Endothelial cell of umbilical vein (primary cell): ENCODE measurements at regions not wholly inside any gene's neighbourhood (a gene's known extent, or its start where the extent isn't known, plus 50 kb on each side); places are given as distances from the start of the nearest gene placed in this dataset.

Experiments
- BruUV-seq: library from RNA; stranded (reverse); fragments of 400-500 nt; replicated peaks from 2 replicates; lab custom pipeline; 2021; lab: Mats Ljungman, UMichigan
- CTCF ChIA-PET: fragments of 300-600, 350-600 bp; sonication (Branson Sonifier 250); formaldehyde crosslinking; loops from one replicate; lab custom pipeline; 2021; ENCODE audit warnings: antibody characterized with exemption, inconsistent platforms; lab: Charles Lee
- POLR2A ChIA-PET: fragments of 300-600, 350-600 bp; sonication (Branson Sonifier 250); formaldehyde crosslinking; loops from one replicate; lab custom pipeline; 2021; ENCODE audit warnings: antibody characterized with exemption, inconsistent platforms; lab: Charles Lee
- DNase-seq: peaks from one replicate; pipeline ENCODE4 v3.0.0-alpha.2; 2011; ENCODE audit warnings: low read depth, low spot score
- FAIRE-seq: peaks from 2 replicates; lab custom pipeline; 2011; peaks lifted over from hg19 to GRCh38; lab: Jason Lieb, UNC
- H2AFZ ChIP-seq: 2 replicates; pipeline ENCODE4 v1.6.0; 2012; ENCODE audit warnings: low read depth, low read length, control low read depth, inconsistent platforms
- H3K27ac ChIP-seq: 2 replicates; pipeline ENCODE4 v1.5.1; 2011; ENCODE audit warnings: low read depth, mild to moderate bottlenecking, control low read depth, low read length, moderate library complexity; ENCODE audit not compliant: insufficient read depth
- H3K27me3 ChIP-seq, 2 experiments: 2 replicates each; pipeline versions ENCODE4 v1.6.0 to v1.6.1; 2011; ENCODE audit warnings: low read length in 2 of 2, mixed read lengths in 1 of 2; ENCODE audit not compliant: control insufficient read depth in 2 of 2, insufficient read depth in 2 of 2
- H3K36me3 ChIP-seq, 2 experiments: 2 replicates in 1 of 2; 3 replicates in 1 of 2; pipeline ENCODE4 v1.5.1; 2011; ENCODE audit warnings: low read length in 2 of 2, mild to moderate bottlenecking in 1 of 2, moderate library complexity in 1 of 2; ENCODE audit not compliant: control insufficient read depth in 2 of 2, insufficient read depth in 2 of 2; ENCODE audit errors: extremely low read depth in 1 of 2
- H3K4me1 ChIP-seq: 3 replicates; pipeline ENCODE4 v1.5.1; 2011; ENCODE audit warnings: mild to moderate bottlenecking, low read length; ENCODE audit not compliant: control insufficient read depth, insufficient read depth; ENCODE audit errors: extremely low read depth
- H3K4me2 ChIP-seq: 2 replicates; pipeline ENCODE4 v1.6.1; 2011; ENCODE audit warnings: low read length, control low read depth, mixed read lengths; ENCODE audit not compliant: insufficient read depth
- H3K4me3 ChIP-seq, 3 experiments: fragments of 200-600 bp in 1 of 3; sonication (generic), shearing (Covaris generic) in 1 of 3; replicated peaks in 1 of 3; 2 replicates each; pipeline ENCODE4 v1.5.1; 2011 to 2016; ENCODE audit warnings: control low read depth in 3 of 3, low read length in 3 of 3, mild to moderate bottlenecking in 2 of 3, inconsistent platforms in 1 of 3, low read depth in 1 of 3, moderate library complexity in 1 of 3; ENCODE audit not compliant: insufficient read depth in 1 of 3
- H3K79me2 ChIP-seq: 2 replicates; pipeline ENCODE4 v1.6.0; 2012; ENCODE audit warnings: low read length, inconsistent platforms; ENCODE audit not compliant: control insufficient read depth, insufficient read depth
- H3K9ac ChIP-seq: replicated peaks from 2 replicates; pipeline ENCODE3; 2011; ENCODE audit warnings: low read length, control low read depth; ENCODE audit not compliant: insufficient read depth; ENCODE audit errors: extremely low read depth
- H3K9me1 ChIP-seq: replicated peaks from 3 replicates; pipeline ENCODE4 v1.6.0; 2011; ENCODE audit warnings: mild to moderate bottlenecking, low read length; ENCODE audit not compliant: control insufficient read depth, insufficient read depth; ENCODE audit errors: extremely low read depth
- H3K9me3 ChIP-seq: replicated peaks from 2 replicates; pipeline ENCODE4 v1.5.1; 2012; ENCODE audit warnings: low read length, inconsistent platforms; ENCODE audit not compliant: control insufficient read depth, insufficient read depth
- H4K20me1 ChIP-seq: replicated peaks from 2 replicates; pipeline ENCODE3; 2011; ENCODE audit warnings: mild to moderate bottlenecking, low read length; ENCODE audit not compliant: control insufficient read depth, insufficient read depth; ENCODE audit errors: extremely low read depth
- EZH2 ChIP-seq: IDR thresholded peaks from 2 replicates; pipeline ENCODE4 v1.6.1; 2012; ENCODE audit warnings: borderline replicate concordance, low read depth, mild to moderate bottlenecking, moderate library complexity, low read length, inconsistent platforms; ENCODE audit not compliant: severe bottlenecking
- FOS ChIP-seq: IDR thresholded peaks from 2 replicates; pipeline ENCODE4 v1.6.1; 2011; ENCODE audit warnings: mild to moderate bottlenecking, low read length, moderate library complexity, borderline replicate concordance; ENCODE audit not compliant: insufficient read depth
- GATA2 ChIP-seq: IDR thresholded peaks from 2 replicates; pipeline ENCODE4 v1.7.0; 2011; ENCODE audit warnings: low read depth, mild to moderate bottlenecking, moderate library complexity, mixed read lengths, low read length; ENCODE audit not compliant: insufficient read length, insufficient read depth
- JUN ChIP-seq: IDR thresholded peaks from 2 replicates; pipeline ENCODE4 v1.6.1; 2011; ENCODE audit warnings: borderline replicate concordance, low read depth; ENCODE audit not compliant: insufficient read length, insufficient read depth
- MYC ChIP-seq: IDR thresholded peaks from one replicate; pipeline ENCODE4 v1.6.1; 2011; ENCODE audit warnings: mild to moderate bottlenecking, low read depth, low read length
- POLR2A ChIP-seq: IDR thresholded peaks from 2 replicates; pipeline ENCODE4 v1.6.1; 2012; ENCODE audit warnings: low read depth, mild to moderate bottlenecking, control low read depth, low read length
- POLR2AphosphoS5 ChIP-seq: IDR thresholded peaks from 2 replicates; pipeline ENCODE4 v1.6.1; 2012; ENCODE audit warnings: low read depth, mild to moderate bottlenecking, control low read depth, low read length, moderate library complexity; ENCODE audit not compliant: insufficient read depth
- dilution Hi-C: fragments of 300-500 bp; cut with MboI; formaldehyde crosslinking; loops from one replicate; pipeline ENCODE4 v1.15.0; 2019; ENCODE audit warnings: low sequenced_read_pairs; ENCODE audit not compliant: extremely low pct_ligation_motif_present
- intact Hi-C: fragments of 100-400 bp; cut with micrococcal nuclease; formaldehyde crosslinking; loops from one replicate; pipeline ENCODE4 v1.10.0; 2022
- TF ChIP-seq, protein P1 (sequence below), 2 donors: IDR thresholded peaks; 1 replicate in 1 of 2; 2 replicates in 1 of 2; pipeline ENCODE4 v1.5.1; 2011; ENCODE audit warnings: low read length in 2 of 2, mild to moderate bottlenecking in 2 of 2, moderate library complexity in 2 of 2, control low read depth in 1 of 2, inconsistent platforms in 1 of 2, low read depth in 1 of 2; ENCODE audit not compliant: insufficient read depth in 1 of 2; ENCODE audit errors: extremely low read depth in 1 of 2
- TF ChIP-seq, protein P2 (sequence below): IDR thresholded peaks from 2 replicates; pipeline ENCODE4 v1.6.1; 2011; ENCODE audit not compliant: insufficient read depth, insufficient read length

DNA sequence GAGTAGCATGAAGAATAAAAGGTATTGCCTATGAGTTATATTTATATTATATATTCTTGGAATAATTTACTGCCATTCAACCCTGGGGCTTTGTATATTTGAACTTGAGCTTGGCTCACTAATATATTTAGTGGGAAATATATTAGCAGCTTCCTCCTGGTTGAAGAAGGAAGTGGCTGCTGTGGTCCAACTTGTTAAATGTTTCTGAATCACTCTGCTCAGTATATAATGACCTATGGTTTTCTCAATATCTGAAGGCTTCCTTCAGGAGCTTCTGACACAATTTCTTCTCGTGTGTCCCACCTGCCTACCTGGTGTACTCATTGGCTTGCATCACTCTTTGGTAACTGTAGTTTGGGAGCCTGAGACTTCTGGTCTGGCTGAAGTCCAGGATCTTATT is 646.4 kb downstream of the TBC1D4 start:
- Histone ChIP-seq H3K4me2 (no peak overlapping the region), H3K27me3 (no peaks in the 10 kb centered on the region), H4K20me1 (no peaks in the 10 kb centered on the region), H3K4me1 (no peaks in the 10 kb centered on the region), H3K4me3 (no peak overlapping the region), H3K9ac (no peak overlapping the region), H3K36me3 (no peaks in the 10 kb centered on the region), H3K79me2 (no peaks in the 10 kb centered on the region), H3K27ac (no peak overlapping the region), H3K9me1 (no peaks in the 10 kb centered on the region), H2AFZ (no peak overlapping the region), H3K9me3 (no peaks in the 10 kb centered on the region)
- no peak for DNase-seq
- TF ChIP-seq MYC (no peak), FOS (no peak), JUN (no peak), POLR2AphosphoS5 (no peak), GATA2 (no peak), POLR2A (no peak), EZH2 (no peak)
- TF ChIP-seq, protein P1, sequence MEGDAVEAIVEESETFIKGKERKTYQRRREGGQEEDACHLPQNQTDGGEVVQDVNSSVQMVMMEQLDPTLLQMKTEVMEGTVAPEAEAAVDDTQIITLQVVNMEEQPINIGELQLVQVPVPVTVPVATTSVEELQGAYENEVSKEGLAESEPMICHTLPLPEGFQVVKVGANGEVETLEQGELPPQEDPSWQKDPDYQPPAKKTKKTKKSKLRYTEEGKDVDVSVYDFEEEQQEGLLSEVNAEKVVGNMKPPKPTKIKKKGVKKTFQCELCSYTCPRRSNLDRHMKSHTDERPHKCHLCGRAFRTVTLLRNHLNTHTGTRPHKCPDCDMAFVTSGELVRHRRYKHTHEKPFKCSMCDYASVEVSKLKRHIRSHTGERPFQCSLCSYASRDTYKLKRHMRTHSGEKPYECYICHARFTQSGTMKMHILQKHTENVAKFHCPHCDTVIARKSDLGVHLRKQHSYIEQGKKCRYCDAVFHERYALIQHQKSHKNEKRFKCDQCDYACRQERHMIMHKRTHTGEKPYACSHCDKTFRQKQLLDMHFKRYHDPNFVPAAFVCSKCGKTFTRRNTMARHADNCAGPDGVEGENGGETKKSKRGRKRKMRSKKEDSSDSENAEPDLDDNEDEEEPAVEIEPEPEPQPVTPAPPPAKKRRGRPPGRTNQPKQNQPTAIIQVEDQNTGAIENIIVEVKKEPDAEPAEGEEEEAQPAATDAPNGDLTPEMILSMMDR (IDR thresholded peaks at IDR 0.05; ENCODE audit: extremely low read depth in 1 of 2, insufficient read depth in 1 of 2, low read depth in 1 of 2, low read length in 2 of 2), result no peak
- TF ChIP-seq, protein P2, sequence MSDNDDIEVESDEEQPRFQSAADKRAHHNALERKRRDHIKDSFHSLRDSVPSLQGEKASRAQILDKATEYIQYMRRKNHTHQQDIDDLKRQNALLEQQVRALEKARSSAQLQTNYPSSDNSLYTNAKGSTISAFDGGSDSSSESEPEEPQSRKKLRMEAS, result no peak
- ChIA-PET POLR2A (no interaction called here), CTCF (interaction anchor here (1.9 kb wide), 1 partner anchor 10 kb away, joined by 5 read pairs; no protein-coding TSS in a partner anchor)
- intact Hi-C loops, result no loop called here
- BruUV-seq, result no TSS peak
- dilution Hi-C loops, result no loop called here
- no peak for FAIRE-seq
